CD14-positive monocyte (primary cell): ENCODE measurements at regions not wholly inside any gene's neighbourhood (a gene's known extent, or its start where the extent isn't known, plus 50 kb on each side); places are given as distances from the start of the nearest gene placed in this dataset.

Experiments used
- DNase-seq, 3 donors: peaks; one replicate each; pipeline ENCODE4 v3.0.0-alpha.2; 2011 to 2022
- H2AFZ ChIP-seq: 2 replicates; pipeline ENCODE4 v1.6.0; 2012; ENCODE audit warnings: mild to moderate bottlenecking, low read depth, low read length, inconsistent platforms; ENCODE audit not compliant: insufficient read depth, poor library complexity, severe bottlenecking
- H3K27ac ChIP-seq, 2 donors: 1 replicate in 1 of 2; 2 replicates in 1 of 2; pipeline ENCODE4 v1.5.1; 2012 to 2013; ENCODE audit warnings: low read length in 2 of 2, control low read depth in 1 of 2, inconsistent platforms in 1 of 2, low read depth in 1 of 2, mild to moderate bottlenecking in 1 of 2
- H3K27me3 ChIP-seq, 2 donors: one replicate each; pipeline versions ENCODE4 v1.6.0 to v1.6.1; 2011 to 2013; ENCODE audit warnings: low read length in 2 of 2; ENCODE audit not compliant: control insufficient read depth in 2 of 2, insufficient read depth in 2 of 2
- H3K36me3 ChIP-seq, 2 donors: replicated peaks in 1 of 2; 1 replicate in 1 of 2; 2 replicates in 1 of 2; pipeline versions ENCODE4 v1.5.1 to v1.6.1; 2012 to 2013; ENCODE audit warnings: low read length in 2 of 2, control low read depth in 1 of 2, inconsistent platforms in 1 of 2, mild to moderate bottlenecking in 1 of 2; ENCODE audit not compliant: insufficient read depth in 2 of 2, control insufficient read depth in 1 of 2
- H3K4me1 ChIP-seq, 2 donors: 1 replicate in 1 of 2; 2 replicates in 1 of 2; pipeline versions ENCODE4 v1.5.1 to v1.6.1; 2012 to 2013; ENCODE audit warnings: low read length in 2 of 2, control low read depth in 1 of 2, inconsistent platforms in 1 of 2, mild to moderate bottlenecking in 1 of 2, moderate library complexity in 1 of 2; ENCODE audit not compliant: insufficient read depth in 2 of 2, control insufficient read depth in 1 of 2
- H3K4me2 ChIP-seq: replicated peaks from 2 replicates; pipeline ENCODE3; 2012; ENCODE audit warnings: low read length, moderate library complexity, mild to moderate bottlenecking; ENCODE audit not compliant: poor library complexity, severe bottlenecking; ENCODE audit errors: extremely low read depth
- H3K4me3 ChIP-seq, 3 experiments: fragments of 200-600 bp in 1 of 3; sonication (generic) in 1 of 3; replicated peaks in 1 of 3; 1 replicate in 2 of 3; 2 replicates in 1 of 3; pipeline ENCODE4 v1.5.1; 2011 to 2013; ENCODE audit warnings: low read length in 3 of 3, mild to moderate bottlenecking in 3 of 3, control low read depth in 2 of 3, low read depth in 2 of 3, inconsistent platforms in 1 of 3, moderate library complexity in 1 of 3
- H3K79me2 ChIP-seq: 2 replicates; pipeline ENCODE4 v1.6.0; 2012; ENCODE audit warnings: mild to moderate bottlenecking, control low read depth, inconsistent platforms, low read length, moderate library complexity; ENCODE audit not compliant: insufficient read depth
- H3K9ac ChIP-seq: 2 replicates; pipeline ENCODE4 v1.6.0; 2017; ENCODE audit warnings: low read length, mild to moderate bottlenecking; ENCODE audit not compliant: insufficient read depth, poor library complexity, severe bottlenecking
- H3K9me3 ChIP-seq, 2 donors: replicated peaks in 1 of 2; 1 replicate in 1 of 2; 2 replicates in 1 of 2; pipeline versions ENCODE4 v1.5.1 to v1.6.1; 2012 to 2013; ENCODE audit warnings: low read length in 2 of 2, control low read depth in 1 of 2; ENCODE audit not compliant: control insufficient read depth in 1 of 2, insufficient read depth in 1 of 2
- H4K20me1 ChIP-seq: 2 replicates; pipeline ENCODE4 v1.6.0; 2012; ENCODE audit warnings: mild to moderate bottlenecking, low read length, control low read depth, moderate library complexity; ENCODE audit not compliant: insufficient read depth
- H3K27ac Mint-ChIP-seq, 7 donors: one replicate each; pipeline ENCODE4 v1.8.0; 2020; ENCODE audit warnings: mild to moderate bottlenecking in 7 of 7, mixed read lengths in 7 of 7, moderate library complexity in 6 of 7, inconsistent platforms in 2 of 7
- H3K27me3 Mint-ChIP-seq, 3 donors: one replicate each; pipeline ENCODE4 v1.8.0; 2021 to 2022; ENCODE audit warnings: low read depth in 3 of 3, mild to moderate bottlenecking in 3 of 3, mixed read lengths in 3 of 3, moderate library complexity in 3 of 3, inconsistent platforms in 1 of 3
- H3K36me3 Mint-ChIP-seq, 2 donors: one replicate each; pipeline ENCODE4 v1.8.0; 2020; ENCODE audit warnings: mixed read lengths in 2 of 2, inconsistent platforms in 1 of 2, mild to moderate bottlenecking in 1 of 2
- H3K4me1 Mint-ChIP-seq: one replicate; pipeline ENCODE4 v1.8.0; 2020; ENCODE audit warnings: mild to moderate bottlenecking, mixed read lengths
- H3K4me3 Mint-ChIP-seq, 2 donors: one replicate each; pipeline ENCODE4 v1.8.0; 2020; ENCODE audit warnings: mild to moderate bottlenecking in 2 of 2, mixed read lengths in 2 of 2, moderate library complexity in 1 of 2
- H3K9me3 Mint-ChIP-seq, 7 donors: one replicate each; pipeline ENCODE4 v1.8.0; 2020 to 2022; ENCODE audit warnings: mixed read lengths in 7 of 7, mild to moderate bottlenecking in 6 of 7, moderate library complexity in 6 of 7, inconsistent platforms in 2 of 7
- CTCF ChIP-seq: fragments of 200-600 bp; IDR thresholded peaks from one replicate; pipeline ENCODE4 v1.8.0; 2022; ENCODE audit warnings: antibody characterized with exemption, mild to moderate bottlenecking
- WGBS: methylation state at CpG from one replicate; pipeline ENCODE4 v1.1.5; 2013; ENCODE audit warnings: missing lambda C conversion rate; ENCODE audit not compliant: insufficient coverage; 5-methylcytosine and 5-hydroxymethylcytosine counted together
- intact Hi-C, 2 donors: fragments of 100-400 bp; cut with micrococcal nuclease; formaldehyde crosslinking; loops; one replicate each; pipeline versions ENCODE4 v1.15.0 to v1.15.1; 2023

- no peak overlapping the region for H3K9ac ChIP-seq
- no peak overlapping the region for H3K4me2 ChIP-seq
- intact Hi-C loops, result no loop called here
- H3K4me1 ChIP-seq, result no peaks in the 10 kb centered on the region
- no peak overlapping the region for H3K4me3 ChIP-seq
- no peak overlapping the region for H3K27ac ChIP-seq
- TF ChIP-seq CTCF, result no peak
- H3K27me3 ChIP-seq, result no peaks in the 10 kb centered on the region
- H3K9me3 Mint-ChIP-seq, result peaks cover 0 to 13% (median 4%) of the 10 kb centered on the region in 7 donors
- no peaks in the 10 kb centered on the region for H3K36me3 Mint-ChIP-seq
- H3K36me3 ChIP-seq, result no peaks in the 10 kb centered on the region
- no peak overlapping the region for H3K27ac Mint-ChIP-seq
- no peaks in the 10 kb centered on the region for H3K27me3 Mint-ChIP-seq
- no CpG with 5 or more reads among the region's 1 CpG for WGBS
- no peaks in the 10 kb centered on the region for H3K9me3 ChIP-seq
- no peak for DNase-seq
- no peaks in the 10 kb centered on the region for H4K20me1 ChIP-seq
- no peak overlapping the region for H2AFZ ChIP-seq
- no peaks in the 10 kb centered on the region for H3K79me2 ChIP-seq
- no peaks in the 10 kb centered on the region for H3K4me1 Mint-ChIP-seq
- H3K4me3 Mint-ChIP-seq, result no peak overlapping the region
Observed at GRCh38 chr13:90355162-90355751, 992.2 kb upstream of the MIR17HG start.

- no peak overlapping the region for H3K9ac ChIP-seq
- H3K4me3 ChIP-seq, result no peak overlapping the region
- no peaks in the 10 kb centered on the region for H3K4me1 ChIP-seq
- H3K4me2 ChIP-seq, result no peak overlapping the region
- H3K27ac Mint-ChIP-seq, result no peak overlapping the region
- no peaks in the 10 kb centered on the region for H3K4me1 Mint-ChIP-seq
- H4K20me1 ChIP-seq, result no peaks in the 10 kb centered on the region
- H3K4me3 Mint-ChIP-seq, result no peak overlapping the region
- no peaks in the 10 kb centered on the region for H3K27me3 ChIP-seq
- no peaks in the 10 kb centered on the region for H3K27me3 Mint-ChIP-seq
- H3K9me3 ChIP-seq, result no peaks in the 10 kb centered on the region
- H3K79me2 ChIP-seq, result no peaks in the 10 kb centered on the region
- H3K9me3 Mint-ChIP-seq, result peaks cover 0 to 4% (median 2%) of the 10 kb centered on the region in 7 donors
- TF ChIP-seq CTCF, result no peak
- WGBS, result no CpG with 5 or more reads among the region's 1 CpG
- H3K27ac ChIP-seq, result no peak overlapping the region
- no peak overlapping the region for H2AFZ ChIP-seq
- no peak for DNase-seq
- no peaks in the 10 kb centered on the region for H3K36me3 Mint-ChIP-seq
- no peaks in the 10 kb centered on the region for H3K36me3 ChIP-seq
- intact Hi-C loops, result no loop called here
Observed at GRCh38 chr13:90360785-90361184, 986.7 kb upstream of the MIR17HG start.
